Endothelial cell of umbilical vein (primary cell): ENCODE measurements at regions not wholly inside any gene's neighbourhood (a gene's known extent, or its start where the extent isn't known, plus 50 kb on each side); places are given as distances from the start of the nearest gene placed in this dataset.

ENCODE experiments used
- BruUV-seq: library from RNA; stranded (reverse); fragments of 400-500 nt; replicated peaks from 2 replicates; lab custom pipeline; 2021; lab: Mats Ljungman, UMichigan
- CTCF ChIA-PET: fragments of 300-600, 350-600 bp; sonication (Branson Sonifier 250); formaldehyde crosslinking; loops from one replicate; lab custom pipeline; 2021; ENCODE audit warnings: antibody characterized with exemption, inconsistent platforms; lab: Charles Lee
- POLR2A ChIA-PET: fragments of 300-600, 350-600 bp; sonication (Branson Sonifier 250); formaldehyde crosslinking; loops from one replicate; lab custom pipeline; 2021; ENCODE audit warnings: antibody characterized with exemption, inconsistent platforms; lab: Charles Lee
- DNase-seq: peaks from one replicate; pipeline ENCODE4 v3.0.0-alpha.2; 2011; ENCODE audit warnings: low read depth, low spot score
- FAIRE-seq: peaks from 2 replicates; lab custom pipeline; 2011; peaks lifted over from hg19 to GRCh38; lab: Jason Lieb, UNC
- H2AFZ ChIP-seq: 2 replicates; pipeline ENCODE4 v1.6.0; 2012; ENCODE audit warnings: low read depth, low read length, control low read depth, inconsistent platforms
- H3K27ac ChIP-seq: 2 replicates; pipeline ENCODE4 v1.5.1; 2011; ENCODE audit warnings: low read depth, mild to moderate bottlenecking, control low read depth, low read length, moderate library complexity; ENCODE audit not compliant: insufficient read depth
- H3K27me3 ChIP-seq, 2 experiments: 2 replicates each; pipeline versions ENCODE4 v1.6.0 to v1.6.1; 2011; ENCODE audit warnings: low read length in 2 of 2, mixed read lengths in 1 of 2; ENCODE audit not compliant: control insufficient read depth in 2 of 2, insufficient read depth in 2 of 2
- H3K36me3 ChIP-seq, 2 experiments: 2 replicates in 1 of 2; 3 replicates in 1 of 2; pipeline ENCODE4 v1.5.1; 2011; ENCODE audit warnings: low read length in 2 of 2, mild to moderate bottlenecking in 1 of 2, moderate library complexity in 1 of 2; ENCODE audit not compliant: control insufficient read depth in 2 of 2, insufficient read depth in 2 of 2; ENCODE audit errors: extremely low read depth in 1 of 2
- H3K4me1 ChIP-seq: 3 replicates; pipeline ENCODE4 v1.5.1; 2011; ENCODE audit warnings: mild to moderate bottlenecking, low read length; ENCODE audit not compliant: control insufficient read depth, insufficient read depth; ENCODE audit errors: extremely low read depth
- H3K4me2 ChIP-seq: 2 replicates; pipeline ENCODE4 v1.6.1; 2011; ENCODE audit warnings: low read length, control low read depth, mixed read lengths; ENCODE audit not compliant: insufficient read depth
- H3K4me3 ChIP-seq, 3 experiments: fragments of 200-600 bp in 1 of 3; sonication (generic), shearing (Covaris generic) in 1 of 3; replicated peaks in 1 of 3; 2 replicates each; pipeline ENCODE4 v1.5.1; 2011 to 2016; ENCODE audit warnings: control low read depth in 3 of 3, low read length in 3 of 3, mild to moderate bottlenecking in 2 of 3, inconsistent platforms in 1 of 3, low read depth in 1 of 3, moderate library complexity in 1 of 3; ENCODE audit not compliant: insufficient read depth in 1 of 3
- H3K79me2 ChIP-seq: 2 replicates; pipeline ENCODE4 v1.6.0; 2012; ENCODE audit warnings: low read length, inconsistent platforms; ENCODE audit not compliant: control insufficient read depth, insufficient read depth
- H3K9ac ChIP-seq: replicated peaks from 2 replicates; pipeline ENCODE3; 2011; ENCODE audit warnings: low read length, control low read depth; ENCODE audit not compliant: insufficient read depth; ENCODE audit errors: extremely low read depth
- H3K9me1 ChIP-seq: replicated peaks from 3 replicates; pipeline ENCODE4 v1.6.0; 2011; ENCODE audit warnings: mild to moderate bottlenecking, low read length; ENCODE audit not compliant: control insufficient read depth, insufficient read depth; ENCODE audit errors: extremely low read depth
- H3K9me3 ChIP-seq: replicated peaks from 2 replicates; pipeline ENCODE4 v1.5.1; 2012; ENCODE audit warnings: low read length, inconsistent platforms; ENCODE audit not compliant: control insufficient read depth, insufficient read depth
- H4K20me1 ChIP-seq: replicated peaks from 2 replicates; pipeline ENCODE3; 2011; ENCODE audit warnings: mild to moderate bottlenecking, low read length; ENCODE audit not compliant: control insufficient read depth, insufficient read depth; ENCODE audit errors: extremely low read depth
- EZH2 ChIP-seq: IDR thresholded peaks from 2 replicates; pipeline ENCODE4 v1.6.1; 2012; ENCODE audit warnings: borderline replicate concordance, low read depth, mild to moderate bottlenecking, moderate library complexity, low read length, inconsistent platforms; ENCODE audit not compliant: severe bottlenecking
- FOS ChIP-seq: IDR thresholded peaks from 2 replicates; pipeline ENCODE4 v1.6.1; 2011; ENCODE audit warnings: mild to moderate bottlenecking, low read length, moderate library complexity, borderline replicate concordance; ENCODE audit not compliant: insufficient read depth
- GATA2 ChIP-seq: IDR thresholded peaks from 2 replicates; pipeline ENCODE4 v1.7.0; 2011; ENCODE audit warnings: low read depth, mild to moderate bottlenecking, moderate library complexity, mixed read lengths, low read length; ENCODE audit not compliant: insufficient read length, insufficient read depth
- JUN ChIP-seq: IDR thresholded peaks from 2 replicates; pipeline ENCODE4 v1.6.1; 2011; ENCODE audit warnings: borderline replicate concordance, low read depth; ENCODE audit not compliant: insufficient read length, insufficient read depth
- MYC ChIP-seq: IDR thresholded peaks from one replicate; pipeline ENCODE4 v1.6.1; 2011; ENCODE audit warnings: mild to moderate bottlenecking, low read depth, low read length
- POLR2A ChIP-seq: IDR thresholded peaks from 2 replicates; pipeline ENCODE4 v1.6.1; 2012; ENCODE audit warnings: low read depth, mild to moderate bottlenecking, control low read depth, low read length
- POLR2AphosphoS5 ChIP-seq: IDR thresholded peaks from 2 replicates; pipeline ENCODE4 v1.6.1; 2012; ENCODE audit warnings: low read depth, mild to moderate bottlenecking, control low read depth, low read length, moderate library complexity; ENCODE audit not compliant: insufficient read depth
- dilution Hi-C: fragments of 300-500 bp; cut with MboI; formaldehyde crosslinking; loops from one replicate; pipeline ENCODE4 v1.15.0; 2019; ENCODE audit warnings: low sequenced_read_pairs; ENCODE audit not compliant: extremely low pct_ligation_motif_present
- intact Hi-C: fragments of 100-400 bp; cut with micrococcal nuclease; formaldehyde crosslinking; loops from one replicate; pipeline ENCODE4 v1.10.0; 2022
- TF ChIP-seq, protein P1 (sequence below), 2 donors: IDR thresholded peaks; 1 replicate in 1 of 2; 2 replicates in 1 of 2; pipeline ENCODE4 v1.5.1; 2011; ENCODE audit warnings: low read length in 2 of 2, mild to moderate bottlenecking in 2 of 2, moderate library complexity in 2 of 2, control low read depth in 1 of 2, inconsistent platforms in 1 of 2, low read depth in 1 of 2; ENCODE audit not compliant: insufficient read depth in 1 of 2; ENCODE audit errors: extremely low read depth in 1 of 2
- TF ChIP-seq, protein P2 (sequence below): IDR thresholded peaks from 2 replicates; pipeline ENCODE4 v1.6.1; 2011; ENCODE audit not compliant: insufficient read depth, insufficient read length

DNA sequence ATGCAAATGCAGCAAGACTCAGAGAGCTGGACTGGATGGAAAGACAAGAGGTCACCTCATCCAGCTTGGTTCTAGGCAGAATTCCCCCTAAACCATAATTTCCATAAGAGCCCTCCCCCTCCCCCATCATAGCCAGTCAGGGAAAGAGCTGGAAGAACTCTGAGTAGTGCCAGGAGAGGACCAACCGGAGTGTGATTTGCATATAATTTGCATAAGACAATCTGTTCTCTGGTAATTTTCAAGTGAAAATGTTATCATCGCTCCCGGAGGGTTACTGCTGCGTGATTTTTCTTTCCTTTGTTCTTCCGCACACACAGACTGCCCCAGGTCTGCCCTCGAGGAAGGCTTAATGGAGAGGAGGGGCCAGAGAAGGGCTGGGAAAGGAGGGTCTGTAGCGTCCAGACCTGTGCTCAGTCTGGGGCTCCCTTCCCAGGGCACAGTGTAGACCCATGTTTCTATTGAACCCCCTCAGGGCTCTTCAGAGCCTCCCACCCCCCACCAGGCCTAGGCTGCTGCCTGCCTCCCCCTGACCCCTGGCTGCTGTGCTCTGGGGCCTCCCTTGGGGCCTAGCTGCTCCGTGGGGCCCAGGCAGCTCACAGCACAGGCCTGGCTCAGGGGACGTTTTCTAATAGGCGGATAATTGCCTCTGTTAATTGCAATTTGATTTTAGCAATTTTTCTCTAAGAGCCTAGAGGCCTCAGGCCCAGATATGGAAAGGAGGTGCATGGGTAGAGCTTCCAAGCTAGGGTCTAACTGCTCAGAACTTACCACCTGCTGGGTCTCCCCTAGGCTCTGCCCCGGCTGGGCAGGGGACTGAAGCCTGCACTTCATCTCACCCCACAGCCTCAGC is 90.4 kb upstream of the PJA1 start:
- no peaks in the 10 kb centered on the region for H3K4me1 ChIP-seq
- TF ChIP-seq, protein P1, sequence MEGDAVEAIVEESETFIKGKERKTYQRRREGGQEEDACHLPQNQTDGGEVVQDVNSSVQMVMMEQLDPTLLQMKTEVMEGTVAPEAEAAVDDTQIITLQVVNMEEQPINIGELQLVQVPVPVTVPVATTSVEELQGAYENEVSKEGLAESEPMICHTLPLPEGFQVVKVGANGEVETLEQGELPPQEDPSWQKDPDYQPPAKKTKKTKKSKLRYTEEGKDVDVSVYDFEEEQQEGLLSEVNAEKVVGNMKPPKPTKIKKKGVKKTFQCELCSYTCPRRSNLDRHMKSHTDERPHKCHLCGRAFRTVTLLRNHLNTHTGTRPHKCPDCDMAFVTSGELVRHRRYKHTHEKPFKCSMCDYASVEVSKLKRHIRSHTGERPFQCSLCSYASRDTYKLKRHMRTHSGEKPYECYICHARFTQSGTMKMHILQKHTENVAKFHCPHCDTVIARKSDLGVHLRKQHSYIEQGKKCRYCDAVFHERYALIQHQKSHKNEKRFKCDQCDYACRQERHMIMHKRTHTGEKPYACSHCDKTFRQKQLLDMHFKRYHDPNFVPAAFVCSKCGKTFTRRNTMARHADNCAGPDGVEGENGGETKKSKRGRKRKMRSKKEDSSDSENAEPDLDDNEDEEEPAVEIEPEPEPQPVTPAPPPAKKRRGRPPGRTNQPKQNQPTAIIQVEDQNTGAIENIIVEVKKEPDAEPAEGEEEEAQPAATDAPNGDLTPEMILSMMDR (IDR thresholded peaks at IDR 0.05; ENCODE audit: extremely low read depth in 1 of 2, insufficient read depth in 1 of 2, low read depth in 1 of 2, low read length in 2 of 2): no peak
- TF ChIP-seq FOS (no peak), POLR2AphosphoS5 (no peak), MYC (no peak), POLR2A (no peak), JUN (no peak), EZH2 (no peak), GATA2 (no peak)
- TF ChIP-seq, protein P2, sequence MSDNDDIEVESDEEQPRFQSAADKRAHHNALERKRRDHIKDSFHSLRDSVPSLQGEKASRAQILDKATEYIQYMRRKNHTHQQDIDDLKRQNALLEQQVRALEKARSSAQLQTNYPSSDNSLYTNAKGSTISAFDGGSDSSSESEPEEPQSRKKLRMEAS: no peak
- dilution Hi-C loops (no loop called here), intact Hi-C loops (no loop called here)
- H2AFZ ChIP-seq: no peak overlapping the region
- ChIA-PET CTCF (no interaction called here), POLR2A (no interaction called here)
- no peaks in the 10 kb centered on the region for H3K79me2 ChIP-seq
- no peaks in the 10 kb centered on the region for H3K36me3 ChIP-seq
- no peak for DNase-seq
- H3K9ac ChIP-seq: no peak overlapping the region
- no peak overlapping the region for H3K27ac ChIP-seq
- H3K4me2 ChIP-seq: no peak overlapping the region
- no peak overlapping the region for H3K4me3 ChIP-seq
- H3K9me1 ChIP-seq: no peaks in the 10 kb centered on the region
- H4K20me1 ChIP-seq: no peaks in the 10 kb centered on the region
- no peaks in the 10 kb centered on the region for H3K9me3 ChIP-seq
- no TSS peak for BruUV-seq
- FAIRE-seq: no peak
- no peaks in the 10 kb centered on the region for H3K27me3 ChIP-seq
